Caco-2 (cell line): ENCODE measurements at regions not wholly inside any gene's neighbourhood (a gene's known extent, or its start where the extent isn't known, plus 50 kb on each side); places are given as distances from the start of the nearest gene placed in this dataset.

ENCODE experiments used
- BruUV-seq: library from RNA; stranded (reverse); fragments of 400-500 nt; replicated peaks from 2 replicates; lab custom pipeline; 2021; lab: Mats Ljungman, UMichigan
- CTCF ChIA-PET: fragments of 300-600 bp; sonication (Branson Sonifier 250); formaldehyde crosslinking; loops from one replicate; lab custom pipeline; 2022; ENCODE audit warnings: antibody characterized with exemption; lab: Charles Lee
- POLR2A ChIA-PET: fragments of 300-600 bp; sonication (Branson Sonifier 250); formaldehyde crosslinking; loops from one replicate; lab custom pipeline; 2022; ENCODE audit warnings: antibody characterized with exemption; lab: Charles Lee
- DNase-seq, 2 experiments: peaks; one replicate each; pipeline versions ENCODE4 v3.0.0 to v3.0.0-alpha.2; 2020 to 2022
- H3K27me3 ChIP-seq: replicated peaks from 2 replicates; pipeline ENCODE4 v1.6.0; 2011; ENCODE audit warnings: low read length; ENCODE audit not compliant: control insufficient read depth, insufficient read depth
- H3K36me3 ChIP-seq: 2 replicates; pipeline ENCODE4 v1.5.1; 2011; ENCODE audit warnings: low read length; ENCODE audit not compliant: control insufficient read depth, insufficient read depth
- H3K4me1 ChIP-seq: fragments of 250-450 bp; sonication (Bioruptor Pico); 2 replicates; pipeline ENCODE4 v1.5.1; 2020; ENCODE audit warnings: mild to moderate bottlenecking
- H3K4me3 ChIP-seq: 2 replicates; pipeline ENCODE4 v1.5.1; 2011; ENCODE audit warnings: low read depth, mild to moderate bottlenecking, control low read depth, low read length
- H3K9me3 ChIP-seq: fragments of 250-450 bp; sonication (Bioruptor Pico); 2 replicates; pipeline ENCODE4 v1.5.1; 2020; ENCODE audit warnings: mild to moderate bottlenecking, moderate library complexity
- H3K27ac Mint-ChIP-seq: one replicate; pipeline ENCODE4 v1.8.0; 2022; ENCODE audit warnings: mixed read lengths; ENCODE audit not compliant: unreplicated experiment
- H3K27me3 Mint-ChIP-seq: one replicate; pipeline ENCODE4 v1.8.0; 2022; ENCODE audit warnings: mixed read lengths; ENCODE audit not compliant: insufficient read depth, unreplicated experiment
- H3K36me3 Mint-ChIP-seq: one replicate; pipeline ENCODE4 v1.8.0; 2022; ENCODE audit warnings: mild to moderate bottlenecking, mixed read lengths; ENCODE audit not compliant: insufficient read depth, unreplicated experiment
- H3K4me1 Mint-ChIP-seq: one replicate; pipeline ENCODE4 v1.8.0; 2022; ENCODE audit warnings: low read depth, mixed read lengths; ENCODE audit not compliant: unreplicated experiment
- H3K4me3 Mint-ChIP-seq: one replicate; pipeline ENCODE4 v1.8.0; 2022; ENCODE audit warnings: mild to moderate bottlenecking, moderate library complexity, mixed read lengths; ENCODE audit not compliant: unreplicated experiment
- H3K9me3 Mint-ChIP-seq: one replicate; pipeline ENCODE4 v1.8.0; 2022; ENCODE audit warnings: mixed read lengths; ENCODE audit not compliant: unreplicated experiment
- CTCF ChIP-seq, 2 experiments: fragments of 200-600 bp in 1 of 2; IDR thresholded peaks; 1 replicate in 1 of 2; 2 replicates in 1 of 2; pipeline versions ENCODE4 v1.5.1 to v1.8.0; 2011 to 2022; ENCODE audit warnings: antibody characterized with exemption in 1 of 2, control low read depth in 1 of 2, inconsistent platforms in 1 of 2, low read depth in 1 of 2, low read length in 1 of 2, mild to moderate bottlenecking in 1 of 2, moderate library complexity in 1 of 2; ENCODE audit not compliant: insufficient read depth in 1 of 2, severe bottlenecking in 1 of 2, unreplicated experiment in 1 of 2
- intact Hi-C: fragments of 100-400 bp; cut with micrococcal nuclease; formaldehyde crosslinking; loops from one replicate; pipeline ENCODE4 v1.10.0; 2022; ENCODE audit not compliant: unreplicated experiment

- Histone ChIP-seq H3K4me3 (no peak overlapping the region), H3K4me1 (no peaks in the 10 kb centered on the region), H3K9me3 (no peaks in the 10 kb centered on the region), H3K27me3 (no peaks in the 10 kb centered on the region), H3K36me3 (no peaks in the 10 kb centered on the region)
- TF ChIP-seq CTCF (IDR thresholded peaks at IDR 0.05; ENCODE audit: insufficient read depth in 1 of 2, low read depth in 1 of 2, low read length in 1 of 2, severe bottlenecking in 1 of 2, unreplicated experiment in 1 of 2) = no peak
- Mint-ChIP-seq H3K36me3 (no peaks in the 10 kb centered on the region), H3K9me3 (no peaks in the 10 kb centered on the region), H3K4me3 (no peak overlapping the region), H3K4me1 (no peaks in the 10 kb centered on the region), H3K27me3 (no peaks in the 10 kb centered on the region), H3K27ac (no peak overlapping the region)
- ChIA-PET POLR2A (no interaction called here), CTCF (no interaction called here)
- intact Hi-C loops = no loop called here
- no peak for DNase-seq
- no TSS peak for BruUV-seq
Observed at GRCh38 chr5:51172903-51173626, 210.2 kb upstream of the ISL1 start.

GRCh38 chr5:51181208-51181894, 201.9 kb upstream of the ISL1 start:
- DNase-seq = no peak
- Mint-ChIP-seq H3K27me3 (peaks cover 3% of the 10 kb centered on the region), H3K36me3 (no peaks in the 10 kb centered on the region), H3K4me3 (no peak overlapping the region), H3K4me1 (no peaks in the 10 kb centered on the region), H3K9me3 (no peaks in the 10 kb centered on the region), H3K27ac (no peak overlapping the region)
- POLR2A ChIA-PET = no interaction called here
- no peaks in the 10 kb centered on the region for H3K27me3 ChIP-seq
- CTCF ChIA-PET = no interaction called here
- H3K4me3 ChIP-seq = no peak overlapping the region
- TF ChIP-seq CTCF (IDR thresholded peaks at IDR 0.05; ENCODE audit: insufficient read depth in 1 of 2, low read depth in 1 of 2, low read length in 1 of 2, severe bottlenecking in 1 of 2, unreplicated experiment in 1 of 2) = no peak
- intact Hi-C loops = no loop called here
- H3K9me3 ChIP-seq = no peaks in the 10 kb centered on the region
- no peaks in the 10 kb centered on the region for H3K4me1 ChIP-seq
- no TSS peak for BruUV-seq
- no peaks in the 10 kb centered on the region for H3K36me3 ChIP-seq

DNA sequence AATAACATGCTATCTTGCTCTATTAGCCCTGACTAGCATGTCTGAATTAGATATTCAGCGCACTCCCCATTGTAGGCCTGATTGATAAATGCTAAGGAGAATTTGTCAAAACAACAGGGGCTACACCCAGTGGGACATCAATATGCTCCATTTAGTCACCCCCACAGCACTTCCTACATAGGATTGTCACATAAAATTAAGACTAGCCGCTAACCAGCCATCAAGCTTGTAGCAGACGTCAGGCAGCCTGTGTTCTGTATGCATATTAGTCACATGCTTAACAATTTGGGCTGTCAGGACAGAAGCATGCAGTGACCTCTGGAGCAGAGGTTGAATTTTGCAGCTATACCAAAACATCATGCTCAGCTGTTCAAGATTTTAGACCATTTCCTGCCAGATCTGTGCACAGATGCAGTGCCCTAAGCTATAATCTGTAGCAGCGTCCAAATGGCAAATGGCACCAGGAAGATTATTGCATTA, 197.4 kb upstream of the ISL1 start:
- BruUV-seq = no TSS peak
- intact Hi-C loops = no loop called here
- Mint-ChIP-seq H3K27me3 (peaks cover 3% of the 10 kb centered on the region), H3K27ac (no peak overlapping the region), H3K9me3 (no peaks in the 10 kb centered on the region), H3K4me1 (no peaks in the 10 kb centered on the region), H3K36me3 (no peaks in the 10 kb centered on the region), H3K4me3 (no peak overlapping the region)
- H3K36me3 ChIP-seq = no peaks in the 10 kb centered on the region
- no peak for TF ChIP-seq CTCF (IDR thresholded peaks at IDR 0.05; ENCODE audit: insufficient read depth in 1 of 2, low read depth in 1 of 2, low read length in 1 of 2, severe bottlenecking in 1 of 2, unreplicated experiment in 1 of 2)
- H3K27me3 ChIP-seq = no peaks in the 10 kb centered on the region
- ChIA-PET POLR2A (no interaction called here), CTCF (no interaction called here)
- H3K9me3 ChIP-seq = no peaks in the 10 kb centered on the region
- DNase-seq = no peak
- H3K4me3 ChIP-seq = no peak overlapping the region
- H3K4me1 ChIP-seq = no peaks in the 10 kb centered on the region
